ENCODE measurements at regions not wholly inside any gene's neighbourhood (a gene's known extent, or its start where the extent isn't known, plus 50 kb on each side); places are given as distances from the start of the nearest gene placed in this dataset.

- TF ChIP-seq USF1 (IDR thresholded peaks at IDR 0.05) (no peak), MAX (IDR thresholded peaks at IDR 0.05) (no peak), EP300 (IDR thresholded peaks at IDR 0.05; ENCODE audit: borderline replicate concordance) (no peak), EGR1 (IDR thresholded peaks at IDR 0.05) (no peak), FOXM1 (IDR thresholded peaks at IDR 0.05; ENCODE audit: borderline replicate concordance, low read depth) (no peak), ZBTB7A (IDR thresholded peaks at IDR 0.05; ENCODE audit: low read depth) (no peak)
These were observed 135.1 kb downstream of the ZFP64 start for GRCh38 chr20:52056203-52057062.

Data from Ishikawa (cell line).